ENCODE measurements at regions not wholly inside any gene's neighbourhood (a gene's known extent, or its start where the extent isn't known, plus 50 kb on each side); places are given as distances from the start of the nearest gene placed in this dataset.

GRCh38 chr18:24530630-24531111, 70.2 kb downstream of the HRH4 start:
- peak; percentile 43 for DNase-seq (ENCODE audit: low spot score)

- peak; percentile 58 for DNase-seq (ENCODE audit: low spot score)
Observed at GRCh38 chr18:24534271-24534670, 73.8 kb downstream of the HRH4 start.

DNA sequence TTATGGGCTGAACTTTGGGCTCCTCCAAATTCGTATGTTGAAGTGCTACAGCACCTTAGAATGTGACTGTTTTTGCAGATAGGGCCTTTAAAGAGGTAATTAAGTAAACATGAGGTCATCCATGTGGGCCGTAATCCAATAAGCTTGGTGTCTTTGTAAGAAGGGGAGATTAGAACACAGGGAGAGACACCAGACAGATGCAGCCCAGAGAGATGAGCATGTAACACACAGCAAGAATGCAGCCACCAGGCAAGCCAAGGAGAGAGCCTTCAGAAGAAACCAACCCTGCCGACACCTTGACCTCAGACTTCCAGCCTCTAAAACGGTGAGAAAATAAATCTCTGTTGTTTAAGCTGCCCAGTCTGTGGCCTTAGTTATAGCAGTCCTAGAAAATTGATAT, 74.3 kb downstream of the HRH4 start:
- no peak for DNase-seq (ENCODE audit: low spot score)

DNA sequence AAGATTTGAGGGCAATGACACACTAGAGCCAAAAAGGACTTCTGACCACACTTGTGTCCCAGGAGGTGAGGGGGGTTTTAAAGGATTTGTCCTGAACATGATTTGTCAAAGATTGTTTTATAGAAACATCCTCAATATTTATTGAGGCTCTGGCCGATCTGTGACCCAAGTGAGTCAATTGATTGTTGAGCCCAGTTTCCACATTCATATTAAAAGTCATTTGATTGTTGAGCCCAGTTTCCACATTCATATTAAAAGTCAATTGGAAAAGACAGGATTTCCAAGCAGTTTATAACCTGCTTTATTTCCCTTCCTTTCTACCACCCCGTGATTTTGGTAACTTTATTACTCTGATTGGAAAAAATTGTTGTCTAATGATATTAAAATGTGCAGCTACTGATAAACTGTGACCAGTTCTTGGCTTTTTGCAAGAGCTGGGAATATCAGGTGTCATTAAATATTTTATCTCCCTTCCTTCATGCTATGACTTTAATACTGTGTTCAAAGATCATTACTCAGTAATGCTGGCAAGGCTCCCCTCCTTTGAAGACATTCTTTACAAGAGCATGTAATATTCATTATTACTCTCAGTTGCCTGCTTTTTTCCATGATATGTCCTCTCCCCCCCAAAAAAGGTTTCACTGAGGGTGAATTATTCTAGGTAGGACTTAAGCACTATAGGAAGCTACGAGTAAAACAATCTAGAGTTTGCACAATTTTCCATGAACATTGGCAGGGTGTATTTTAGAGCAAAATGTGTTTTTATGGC, 75.3 kb downstream of the HRH4 start:
- no peak for DNase-seq (ENCODE audit: low spot score)

GRCh38 chr18:24536326-24536725, 75.9 kb downstream of the HRH4 start:
- peak; percentile 33 for DNase-seq (ENCODE audit: low spot score)

DNA sequence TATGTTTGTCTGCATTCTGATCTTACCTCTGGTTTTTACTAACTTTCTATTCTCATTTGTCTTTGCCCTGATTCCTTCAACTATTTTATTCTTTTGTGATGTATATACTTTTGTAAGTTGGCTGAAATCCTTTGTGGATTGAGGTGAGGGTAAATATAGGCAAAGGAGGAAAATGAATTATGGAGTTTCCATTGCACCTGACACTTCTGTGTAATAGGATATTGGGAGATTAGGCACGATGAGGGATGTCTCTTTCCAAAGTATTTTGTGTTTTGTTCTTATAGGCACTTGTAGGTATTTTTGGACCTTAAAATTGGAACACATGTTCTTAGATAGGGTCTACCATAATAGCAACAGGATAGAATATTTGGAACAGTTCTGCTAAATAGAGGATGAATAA, 76.4 kb downstream of the HRH4 start:
- no peak for DNase-seq (ENCODE audit: low spot score)

DNA sequence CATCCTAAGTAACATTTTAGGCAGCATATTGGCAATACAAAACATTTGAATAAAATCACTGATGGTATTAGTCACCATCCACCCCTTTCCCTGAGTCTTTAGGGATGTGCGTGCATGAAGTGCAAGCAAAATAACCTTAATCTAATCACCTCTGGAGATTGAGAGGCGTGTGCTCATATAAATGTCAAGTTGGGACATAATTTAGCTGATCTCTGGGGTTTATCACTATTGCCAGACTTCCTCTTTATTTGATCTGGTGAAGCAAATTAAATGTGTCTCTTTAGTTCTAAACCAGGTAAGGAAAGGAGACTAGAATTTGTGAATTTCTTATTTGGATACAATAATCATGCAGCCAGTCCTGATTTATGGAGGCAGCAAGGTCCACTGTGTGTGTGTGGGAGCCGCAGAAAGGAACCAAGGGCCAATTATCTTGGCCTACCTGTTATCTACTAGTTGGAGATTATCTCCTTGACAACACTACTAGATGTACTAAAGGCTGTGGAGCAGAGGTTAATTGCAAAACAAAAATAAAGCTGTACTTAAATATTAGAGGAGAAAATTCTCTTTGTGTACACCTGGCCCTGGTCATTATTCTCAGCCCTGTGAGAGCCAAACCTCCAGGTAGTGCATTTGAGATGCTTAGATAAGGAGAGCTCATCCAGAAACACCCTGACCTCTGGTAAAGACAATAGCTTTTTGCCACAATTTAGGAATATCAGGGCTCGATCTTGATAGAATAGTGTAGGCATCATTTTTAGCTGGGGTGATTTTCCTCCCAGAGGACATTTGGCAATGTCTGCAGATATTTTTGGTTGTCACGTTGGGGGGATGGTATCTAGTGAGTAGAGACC, 78.2 kb downstream of the HRH4 start:
- DNase-seq (ENCODE audit: low spot score), result no peak

GRCh38 chr18:24539866-24540617, 79.6 kb downstream of the HRH4 start:
- no peak for DNase-seq (ENCODE audit: low spot score)

DNA sequence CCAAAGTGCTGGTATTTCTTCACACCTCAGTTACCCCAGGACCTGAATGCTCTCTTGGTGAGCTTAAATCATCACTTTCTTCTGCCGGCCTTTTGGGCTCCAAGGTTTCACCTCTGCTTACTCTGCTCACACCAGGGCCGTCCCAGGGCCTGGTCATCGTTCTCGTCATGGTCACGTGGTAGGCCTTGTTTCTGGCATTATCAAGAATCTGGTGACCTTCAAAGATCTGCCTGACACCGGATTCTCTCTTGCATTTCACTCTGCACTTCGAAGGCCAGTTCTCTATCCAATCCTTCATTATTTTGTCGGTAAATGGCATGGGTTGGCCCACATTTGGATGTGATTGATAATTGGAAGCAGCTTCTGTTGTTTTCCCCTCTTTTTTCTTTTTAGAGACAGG, 80.5 kb downstream of the HRH4 start:
- DNase-seq (ENCODE audit: low spot score), result no peak

DNA sequence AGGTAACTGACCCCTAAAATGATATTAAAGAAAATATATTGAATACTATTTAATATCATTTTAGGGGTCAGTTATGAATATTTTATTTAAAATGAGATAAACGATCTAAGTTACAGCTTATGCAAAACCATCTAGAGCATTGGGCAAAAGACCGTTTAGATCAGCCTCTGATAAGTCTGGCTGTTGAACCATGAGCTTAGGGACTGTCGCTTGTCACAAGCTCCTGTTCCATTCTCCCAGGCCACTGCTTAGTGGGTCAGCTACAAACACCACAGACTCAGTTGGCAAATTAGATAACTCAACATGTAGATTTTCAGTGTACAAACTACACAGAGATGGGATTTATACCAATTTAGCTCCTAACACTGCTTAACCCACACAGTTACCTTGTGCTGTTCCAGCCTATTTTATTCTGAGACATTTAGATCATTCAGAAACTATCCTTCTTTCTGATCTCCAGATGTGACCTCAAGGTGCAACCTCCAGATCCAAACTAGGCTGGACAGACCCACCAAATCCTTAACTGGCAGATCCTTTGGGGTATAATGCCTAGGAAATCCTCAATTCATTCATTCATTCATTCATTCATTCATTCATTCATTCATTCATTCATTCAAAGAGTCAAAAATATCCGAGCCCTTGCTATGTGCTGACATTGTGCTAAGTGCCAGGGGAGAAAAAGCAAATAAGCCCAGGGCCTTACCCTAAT, 82.8 kb downstream of the HRH4 start:
- DNase-seq (ENCODE audit: low spot score), result no peak

DNA sequence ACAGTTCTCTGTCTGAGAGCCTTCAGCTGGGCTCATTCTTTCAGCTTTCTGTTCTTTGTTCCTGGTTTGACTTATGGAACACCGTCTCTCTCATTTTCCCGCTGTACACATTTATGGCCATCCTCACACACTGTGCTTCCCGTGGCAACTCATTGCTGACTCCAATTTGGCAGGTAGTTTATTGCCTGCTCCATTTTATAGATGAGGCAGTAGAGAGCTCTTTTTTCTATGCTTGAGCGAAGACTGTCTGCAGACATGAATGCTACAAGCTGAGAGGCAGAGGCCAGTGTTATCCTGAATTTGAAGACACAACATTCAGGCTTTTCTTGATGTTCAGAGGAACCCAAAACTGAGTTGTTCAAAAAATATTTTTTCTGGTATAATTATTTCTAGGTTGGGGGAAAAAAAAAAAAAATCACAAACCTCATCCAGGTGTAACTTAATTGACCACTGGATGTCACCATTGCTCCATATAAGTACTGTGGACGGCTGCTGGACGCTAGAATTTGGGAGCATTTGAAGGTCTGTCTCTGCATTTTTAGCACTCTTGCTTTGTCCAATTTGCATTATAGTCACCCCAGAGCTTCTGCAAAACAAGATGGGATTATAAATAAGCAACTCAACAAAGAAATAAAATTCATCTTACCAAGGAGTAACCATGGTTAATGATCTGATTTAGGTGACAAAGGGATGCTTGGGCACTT, 83.5 kb downstream of the HRH4 start:
- peak; percentile 42 for DNase-seq (ENCODE audit: low spot score)

DNA sequence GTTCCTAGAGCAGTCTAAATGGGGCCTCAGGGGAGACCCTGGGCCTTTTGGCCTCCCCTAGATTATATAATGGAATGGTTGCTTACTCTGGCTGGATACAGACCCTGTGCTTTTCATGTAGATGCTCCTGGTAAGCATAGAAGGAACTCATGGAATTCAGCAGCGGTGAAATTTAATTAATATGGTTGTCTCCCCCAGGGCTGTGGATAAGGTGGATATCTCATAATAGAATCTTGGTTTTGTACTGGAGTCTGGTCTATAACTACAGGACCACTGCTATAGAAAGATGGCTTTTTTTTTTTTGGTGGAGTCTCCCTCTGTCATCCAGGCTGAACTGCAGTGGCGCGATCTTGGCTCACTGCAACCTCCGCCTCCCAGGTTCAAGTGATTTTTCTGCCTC, 84.5 kb downstream of the HRH4 start:
- no peak for DNase-seq (ENCODE audit: low spot score)

- no peak for DNase-seq (ENCODE audit: low spot score)
Observed at GRCh38 chr18:24545651-24546050, 85.2 kb downstream of the HRH4 start.

DNA sequence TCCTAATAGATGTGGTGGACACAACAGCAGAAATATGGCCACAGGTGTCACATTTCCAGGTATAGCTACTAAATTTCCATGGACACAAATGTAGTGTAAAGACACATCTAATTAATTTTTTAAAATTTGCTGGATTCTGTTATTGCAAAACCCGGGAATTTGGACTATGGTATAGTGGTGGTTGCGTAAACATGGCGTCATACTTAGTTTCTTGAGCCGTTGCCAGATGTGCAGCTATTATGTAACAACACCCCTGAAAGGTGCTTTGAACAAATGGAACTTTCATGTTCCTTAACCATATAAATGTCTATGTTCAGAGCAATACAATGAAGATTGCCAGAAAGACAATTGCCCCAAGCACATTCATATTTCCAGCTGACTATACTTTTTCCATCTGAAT, 85.9 kb downstream of the HRH4 start:
- DNase-seq (ENCODE audit: low spot score), result no peak

GRCh38 chr18:24548583-24548982, 88.1 kb downstream of the HRH4 start:
- DNase-seq (ENCODE audit: low spot score), result no peak

- no peak for DNase-seq (ENCODE audit: low spot score)
Observed at GRCh38 chr18:24552218-24552617, 91.8 kb downstream of the HRH4 start.

DNA sequence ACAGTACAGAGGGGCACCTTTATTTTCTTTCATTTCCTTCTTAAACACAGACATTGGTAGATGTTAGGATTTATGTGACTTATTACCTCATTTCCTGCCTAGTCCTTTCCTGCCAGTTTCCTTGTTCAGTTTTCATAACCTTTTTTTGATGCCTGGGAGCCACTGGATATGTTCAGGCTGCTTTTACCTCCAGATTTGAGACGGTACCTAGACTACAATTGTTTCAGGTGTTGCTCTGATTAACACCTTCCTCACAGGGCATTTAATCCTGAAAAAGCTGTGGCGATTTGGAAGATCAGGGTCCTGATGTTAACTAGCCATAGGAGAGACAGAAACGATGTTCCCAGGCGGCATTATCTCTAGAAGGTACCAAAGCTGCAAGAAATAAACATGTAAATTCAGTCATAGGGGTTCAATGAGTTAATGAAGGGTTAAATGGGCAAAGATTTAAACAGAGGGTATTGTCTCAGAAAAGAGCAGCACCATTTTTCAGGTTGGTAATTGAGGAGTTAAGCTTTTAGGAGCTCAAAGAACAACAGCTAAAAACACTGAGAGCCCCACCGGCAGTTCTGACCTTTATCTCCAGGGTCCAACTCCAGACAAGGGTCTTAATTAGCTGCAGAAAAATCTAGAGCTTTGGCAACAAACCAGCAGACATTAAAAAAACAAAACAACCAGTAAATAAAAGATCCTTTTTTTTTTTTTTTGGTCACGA, 93.3 kb downstream of the HRH4 start:
- no peak for DNase-seq (ENCODE audit: low spot score)

DNA sequence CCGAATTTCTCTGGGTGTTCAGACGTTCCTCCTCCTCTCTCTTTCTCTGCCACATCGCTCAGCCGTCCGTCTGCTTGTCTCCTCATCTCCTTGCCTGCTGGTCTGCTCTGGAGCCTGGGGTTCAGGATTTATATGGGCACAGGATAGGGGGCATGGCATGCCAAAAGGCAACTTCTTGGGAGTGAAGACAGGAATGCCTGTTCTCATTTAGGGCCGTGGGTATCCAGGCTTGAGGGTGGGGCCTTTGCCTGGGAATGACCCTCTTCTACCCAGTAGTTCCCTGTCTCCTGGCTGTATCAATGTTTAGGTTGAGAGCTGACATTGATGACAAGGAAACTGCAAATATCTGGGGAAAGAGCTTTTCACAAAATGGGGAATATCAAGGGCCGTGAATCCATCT, 98.0 kb downstream of the HRH4 start:
- DNase-seq (ENCODE audit: low spot score), result no peak

DNA sequence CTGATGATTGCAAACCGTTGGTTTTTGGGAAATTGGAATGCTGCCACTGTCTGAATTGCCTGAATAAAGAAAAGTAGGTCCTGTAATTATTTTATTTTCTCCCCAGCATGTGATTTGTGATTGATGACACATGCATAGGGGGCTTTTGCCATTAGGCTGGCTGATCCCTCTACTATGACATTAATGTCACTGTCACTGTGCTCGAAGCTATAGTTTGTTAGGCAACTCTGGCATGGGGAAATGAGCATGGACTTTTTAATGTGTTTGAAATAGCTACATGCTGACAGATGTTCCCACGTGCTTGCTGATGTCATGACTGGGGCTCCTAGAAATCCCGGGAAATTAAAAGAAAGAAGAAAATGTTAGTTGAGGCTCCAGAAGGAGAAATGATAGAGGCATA, 99.1 kb downstream of the HRH4 start:
- DNase-seq (ENCODE audit: low spot score), result no peak

GRCh38 chr18:24560511-24560981, 100.1 kb downstream of the HRH4 start:
- no peak for DNase-seq (ENCODE audit: low spot score)

All from AG08395 (cell line).